ENCODE measurements at regions not wholly inside any gene's neighbourhood (a gene's known extent, or its start where the extent isn't known, plus 50 kb on each side); places are given as distances from the start of the nearest gene placed in this dataset.

- TF ChIP-seq, protein P1, sequence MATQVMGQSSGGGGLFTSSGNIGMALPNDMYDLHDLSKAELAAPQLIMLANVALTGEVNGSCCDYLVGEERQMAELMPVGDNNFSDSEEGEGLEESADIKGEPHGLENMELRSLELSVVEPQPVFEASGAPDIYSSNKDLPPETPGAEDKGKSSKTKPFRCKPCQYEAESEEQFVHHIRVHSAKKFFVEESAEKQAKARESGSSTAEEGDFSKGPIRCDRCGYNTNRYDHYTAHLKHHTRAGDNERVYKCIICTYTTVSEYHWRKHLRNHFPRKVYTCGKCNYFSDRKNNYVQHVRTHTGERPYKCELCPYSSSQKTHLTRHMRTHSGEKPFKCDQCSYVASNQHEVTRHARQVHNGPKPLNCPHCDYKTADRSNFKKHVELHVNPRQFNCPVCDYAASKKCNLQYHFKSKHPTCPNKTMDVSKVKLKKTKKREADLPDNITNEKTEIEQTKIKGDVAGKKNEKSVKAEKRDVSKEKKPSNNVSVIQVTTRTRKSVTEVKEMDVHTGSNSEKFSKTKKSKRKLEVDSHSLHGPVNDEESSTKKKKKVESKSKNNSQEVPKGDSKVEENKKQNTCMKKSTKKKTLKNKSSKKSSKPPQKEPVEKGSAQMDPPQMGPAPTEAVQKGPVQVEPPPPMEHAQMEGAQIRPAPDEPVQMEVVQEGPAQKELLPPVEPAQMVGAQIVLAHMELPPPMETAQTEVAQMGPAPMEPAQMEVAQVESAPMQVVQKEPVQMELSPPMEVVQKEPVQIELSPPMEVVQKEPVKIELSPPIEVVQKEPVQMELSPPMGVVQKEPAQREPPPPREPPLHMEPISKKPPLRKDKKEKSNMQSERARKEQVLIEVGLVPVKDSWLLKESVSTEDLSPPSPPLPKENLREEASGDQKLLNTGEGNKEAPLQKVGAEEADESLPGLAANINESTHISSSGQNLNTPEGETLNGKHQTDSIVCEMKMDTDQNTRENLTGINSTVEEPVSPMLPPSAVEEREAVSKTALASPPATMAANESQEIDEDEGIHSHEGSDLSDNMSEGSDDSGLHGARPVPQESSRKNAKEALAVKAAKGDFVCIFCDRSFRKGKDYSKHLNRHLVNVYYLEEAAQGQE (IDR thresholded peaks at IDR 0.05; ENCODE audit: insufficient read depth in 1 of 2, low read depth in 2 of 2, low read length in 2 of 2), result no peak
- no peak for TF ChIP-seq FOXP2 (optimal IDR thresholded peaks at IDR 0.05; ENCODE audit: borderline replicate concordance, extremely low read depth, extremely low read length, insufficient read depth)
- TF ChIP-seq TAF1 (IDR thresholded peaks at IDR 0.05; ENCODE audit: borderline replicate concordance, insufficient read depth, low read length), result no peak
- TF ChIP-seq SIN3A (IDR thresholded peaks at IDR 0.05; ENCODE audit: borderline replicate concordance, insufficient read depth, low read length), result no peak
- TF ChIP-seq POLR2AphosphoS5 (IDR thresholded peaks at IDR 0.05; ENCODE audit: low read depth, low read length), result no peak
Observed at GRCh38 chr6:153942361-153942760, 96.7 kb upstream of the OPRM1 start.

- TF ChIP-seq POLR2AphosphoS5 (IDR thresholded peaks at IDR 0.05; ENCODE audit: low read depth, low read length), result no peak
- TF ChIP-seq, protein P1 (IDR thresholded peaks at IDR 0.05; ENCODE audit: insufficient read depth in 1 of 2, low read depth in 2 of 2, low read length in 2 of 2), result no peak
- no peak for TF ChIP-seq TAF1 (IDR thresholded peaks at IDR 0.05; ENCODE audit: borderline replicate concordance, insufficient read depth, low read length)
- TF ChIP-seq FOXP2 (optimal IDR thresholded peaks at IDR 0.05; ENCODE audit: borderline replicate concordance, extremely low read depth, extremely low read length, insufficient read depth), result no peak
- TF ChIP-seq SIN3A (IDR thresholded peaks at IDR 0.05; ENCODE audit: borderline replicate concordance, insufficient read depth, low read length), result no peak
Observed at GRCh38 chr6:153941768-153942167, 97.3 kb upstream of the OPRM1 start.

- TF ChIP-seq SIN3A (IDR thresholded peaks at IDR 0.05; ENCODE audit: borderline replicate concordance, insufficient read depth, low read length) (no peak), FOXP2 (optimal IDR thresholded peaks at IDR 0.05; ENCODE audit: borderline replicate concordance, extremely low read depth, extremely low read length, insufficient read depth) (no peak)
Observed at GRCh38 chr6:153938876-153939275, 100.2 kb upstream of the OPRM1 start.

DNA sequence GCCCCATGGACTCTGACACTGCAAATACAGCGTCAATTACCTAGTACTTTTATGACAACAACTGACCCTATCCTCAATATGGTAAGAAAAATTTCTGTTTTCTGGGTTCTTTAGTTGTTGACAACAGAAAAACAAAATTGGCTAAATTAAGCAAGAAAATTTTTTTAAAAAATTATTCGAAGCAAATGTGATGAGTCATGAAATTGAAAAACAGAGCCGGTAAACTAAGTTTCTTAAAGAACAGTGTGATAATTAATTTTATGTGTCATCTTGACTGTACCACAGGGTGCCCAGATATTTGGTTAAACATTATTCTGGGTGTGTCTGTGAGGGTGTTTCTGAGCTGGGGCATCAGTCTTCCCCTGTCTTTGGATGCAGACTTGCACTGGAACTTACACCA is 107.6 kb upstream of the OPRM1 start:
- no peak for TF ChIP-seq POLR2AphosphoS5 (IDR thresholded peaks at IDR 0.05; ENCODE audit: low read depth, low read length)
- no peak for TF ChIP-seq FOXP2 (optimal IDR thresholded peaks at IDR 0.05; ENCODE audit: borderline replicate concordance, extremely low read depth, extremely low read length, insufficient read depth)
- TF ChIP-seq, protein P1 (IDR thresholded peaks at IDR 0.05; ENCODE audit: insufficient read depth in 1 of 2, low read depth in 2 of 2, low read length in 2 of 2), result no peak
- TF ChIP-seq TAF1 (IDR thresholded peaks at IDR 0.05; ENCODE audit: borderline replicate concordance, insufficient read depth, low read length), result no peak
- TF ChIP-seq SIN3A (IDR thresholded peaks at IDR 0.05; ENCODE audit: borderline replicate concordance, insufficient read depth, low read length), result no peak

DNA sequence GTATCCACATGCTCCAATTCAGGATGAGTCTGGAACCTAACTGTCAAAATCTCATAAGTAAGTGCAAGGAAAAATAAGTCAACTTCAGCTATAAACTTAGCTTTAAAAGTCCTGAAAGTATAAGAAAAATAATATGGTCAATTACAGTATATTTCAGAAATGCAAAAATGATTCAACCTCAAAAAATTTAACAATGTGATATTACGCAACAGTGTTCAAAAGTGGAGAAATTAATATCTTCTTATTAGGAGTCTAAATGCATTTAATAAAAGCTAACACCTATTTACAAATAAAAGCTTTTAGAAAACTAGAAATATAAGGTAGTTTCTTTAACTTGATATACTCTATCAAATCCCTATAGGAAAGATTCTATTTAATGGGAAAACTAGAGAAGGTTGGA is 111.2 kb upstream of the OPRM1 start:
- TF ChIP-seq TAF1 (IDR thresholded peaks at IDR 0.05; ENCODE audit: borderline replicate concordance, insufficient read depth, low read length), result no peak
- TF ChIP-seq POLR2AphosphoS5 (IDR thresholded peaks at IDR 0.05; ENCODE audit: low read depth, low read length), result no peak

DNA sequence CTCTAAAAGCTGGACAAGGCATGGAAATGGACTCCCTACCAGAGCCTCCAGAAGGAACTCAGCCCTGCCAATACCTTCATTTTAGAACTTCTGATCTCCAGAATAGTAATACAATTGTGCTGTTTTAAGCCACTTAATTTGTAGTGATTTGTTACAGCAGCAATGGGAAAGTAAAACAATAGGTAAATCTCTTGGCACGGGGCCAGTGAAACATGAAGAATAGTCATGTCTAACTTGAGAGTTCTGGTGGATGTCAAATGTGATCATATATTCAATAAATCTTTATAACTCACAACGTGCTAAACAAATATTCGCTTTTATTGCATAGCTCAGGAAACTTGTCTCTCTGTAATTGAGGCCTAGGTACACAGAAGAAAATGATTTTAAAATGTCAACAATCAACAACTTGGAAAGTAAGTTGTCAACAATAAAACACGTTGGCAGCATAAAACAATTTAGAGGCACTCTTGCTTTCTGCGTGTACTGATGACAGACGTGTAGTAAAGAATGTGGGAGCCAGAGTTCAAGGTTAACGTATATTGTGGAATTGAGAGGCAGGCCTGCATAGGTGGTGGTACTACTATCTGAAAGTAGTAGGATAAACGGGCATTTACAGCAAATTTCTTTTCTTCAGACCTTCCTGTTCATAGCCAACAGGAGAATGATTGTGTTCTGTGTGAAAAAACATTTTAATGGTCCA is 140.5 kb upstream of the OPRM1 start:
- TF ChIP-seq FOXP2 (optimal IDR thresholded peaks at IDR 0.05; ENCODE audit: borderline replicate concordance, extremely low read depth, extremely low read length, insufficient read depth) (no peak), TAF1 (IDR thresholded peaks at IDR 0.05; ENCODE audit: borderline replicate concordance, insufficient read depth, low read length) (no peak), SIN3A (IDR thresholded peaks at IDR 0.05; ENCODE audit: borderline replicate concordance, insufficient read depth, low read length) (no peak), POLR2AphosphoS5 (IDR thresholded peaks at IDR 0.05; ENCODE audit: low read depth, low read length) (no peak)
- TF ChIP-seq, protein P1 (IDR thresholded peaks at IDR 0.05; ENCODE audit: insufficient read depth in 1 of 2, low read depth in 2 of 2, low read length in 2 of 2), result no peak

All from PFSK-1 (cell line).